ENCODE measurements at regions not wholly inside any gene's neighbourhood (a gene's known extent, or its start where the extent isn't known, plus 50 kb on each side); places are given as distances from the start of the nearest gene placed in this dataset.
"Not testable (repeated sequence)": the region's sequence is repeated elsewhere in the genome, so short reads cannot be mapped to it uniquely, and the experiment has no call there.

- not testable (repeated sequence) for DNase-seq
Observed at GRCh38 chr13:33418224-33418953, 132.8 kb upstream of the STARD13 start.

- not testable (repeated sequence) for DNase-seq
Observed at GRCh38 chr13:33420117-33420516, 134.6 kb upstream of the STARD13 start.

GRCh38 chr13:33426131-33426530, 140.6 kb upstream of the STARD13 start:
- no peak for DNase-seq

- DNase-seq: no peak
Observed at GRCh38 chr13:33433316-33433715, 147.8 kb upstream of the STARD13 start.

GRCh38 chr13:33434676-33435075, 149.1 kb upstream of the STARD13 start:
- DNase-seq: no peak

- DNase-seq: no peak
Observed at GRCh38 chr13:33435207-33435606, 149.7 kb upstream of the STARD13 start.

- no peak for DNase-seq
Observed at GRCh38 chr13:33438918-33439317, 153.4 kb upstream of the STARD13 start.

GRCh38 chr13:33441015-33441414, 155.5 kb upstream of the STARD13 start:
- DNase-seq: no peak

- DNase-seq: no peak
Observed at GRCh38 chr13:33445024-33445423, 159.5 kb upstream of the STARD13 start.

- no peak for DNase-seq
Observed at GRCh38 chr13:33445476-33445875, 159.9 kb upstream of the STARD13 start.

- DNase-seq: no peak
Observed at GRCh38 chr13:33446821-33447725, 161.5 kb upstream of the STARD13 start.

- no peak for DNase-seq
Observed at GRCh38 chr13:33448889-33449288, 163.3 kb upstream of the STARD13 start.

- no peak for DNase-seq
Observed at GRCh38 chr13:33450956-33451709, 165.6 kb upstream of the STARD13 start.

GRCh38 chr13:33452873-33453517, 167.4 kb upstream of the STARD13 start:
- no peak for DNase-seq

- DNase-seq: no peak
Observed at GRCh38 chr13:33453936-33454335, 168.4 kb upstream of the STARD13 start.

GRCh38 chr13:33454844-33455705, 169.5 kb upstream of the STARD13 start:
- no peak for DNase-seq

GRCh38 chr13:33459702-33460101, 174.1 kb upstream of the STARD13 start:
- no peak for DNase-seq

GRCh38 chr13:33462109-33462508, 176.6 kb upstream of the STARD13 start:
- DNase-seq: no peak

- no peak for DNase-seq
Observed at GRCh38 chr13:33464345-33464744, 178.8 kb upstream of the STARD13 start.

GRCh38 chr13:33466262-33466661, 180.7 kb upstream of the STARD13 start:
- no peak for DNase-seq

- no peak for DNase-seq
Observed at GRCh38 chr13:33467556-33467955, 182.0 kb upstream of the STARD13 start.

- no peak for DNase-seq
Observed at GRCh38 chr13:33471204-33471603, 185.6 kb upstream of the STARD13 start.
